Body of pancreas (tissue), 4 donors: ENCODE measurements at regions not wholly inside any gene's neighbourhood (a gene's known extent, or its start where the extent isn't known, plus 50 kb on each side); places are given as distances from the start of the nearest gene placed in this dataset.

ENCODE experiments used
- POLR2A ChIP-seq, 3 donors: fragments of 450-650 bp; IDR thresholded peaks; one replicate each; pipeline ENCODE4 v1.6.1; 2016; ENCODE audit warnings: antibody characterized with exemption in 3 of 3, mild to moderate bottlenecking in 2 of 3
- TF ChIP-seq, protein P1 (sequence below), 7 experiments: fragments of 450-650 bp in 4 of 7; fragments of 200-600 bp in 3 of 7; sonication (generic) in 3 of 7; IDR thresholded peaks; one replicate each; pipeline ENCODE4 v1.5.1; 2016 to 2019; ENCODE audit warnings: antibody characterized with exemption in 7 of 7

DNA sequence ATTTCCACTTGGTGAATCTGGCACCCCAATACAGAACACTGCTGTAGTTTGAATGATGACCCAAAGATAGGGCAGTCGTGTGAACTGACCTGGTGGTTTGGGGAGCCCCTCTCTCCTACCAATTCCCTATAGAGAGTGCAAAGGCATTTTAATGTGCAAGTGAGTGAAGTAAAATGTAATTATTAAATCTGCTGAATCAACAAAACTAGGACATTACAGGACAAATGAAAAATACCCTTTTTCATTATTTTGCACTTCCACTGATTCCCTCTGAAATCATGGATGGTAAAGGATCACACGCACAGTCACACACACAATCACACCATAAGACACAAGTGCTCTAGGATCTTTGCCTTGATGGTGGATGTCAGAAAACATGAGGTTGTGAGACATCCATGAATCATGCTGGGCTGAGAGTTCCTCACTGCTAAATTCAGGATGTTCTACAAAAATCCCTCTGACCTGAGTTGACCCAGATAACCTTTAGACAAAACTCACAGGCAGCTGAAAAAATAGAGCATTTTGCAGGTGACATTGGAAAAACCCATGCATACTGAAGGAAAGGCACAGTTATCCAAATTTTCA, 197.4 kb downstream of the FBXO15 start:
- TF ChIP-seq, protein P1, sequence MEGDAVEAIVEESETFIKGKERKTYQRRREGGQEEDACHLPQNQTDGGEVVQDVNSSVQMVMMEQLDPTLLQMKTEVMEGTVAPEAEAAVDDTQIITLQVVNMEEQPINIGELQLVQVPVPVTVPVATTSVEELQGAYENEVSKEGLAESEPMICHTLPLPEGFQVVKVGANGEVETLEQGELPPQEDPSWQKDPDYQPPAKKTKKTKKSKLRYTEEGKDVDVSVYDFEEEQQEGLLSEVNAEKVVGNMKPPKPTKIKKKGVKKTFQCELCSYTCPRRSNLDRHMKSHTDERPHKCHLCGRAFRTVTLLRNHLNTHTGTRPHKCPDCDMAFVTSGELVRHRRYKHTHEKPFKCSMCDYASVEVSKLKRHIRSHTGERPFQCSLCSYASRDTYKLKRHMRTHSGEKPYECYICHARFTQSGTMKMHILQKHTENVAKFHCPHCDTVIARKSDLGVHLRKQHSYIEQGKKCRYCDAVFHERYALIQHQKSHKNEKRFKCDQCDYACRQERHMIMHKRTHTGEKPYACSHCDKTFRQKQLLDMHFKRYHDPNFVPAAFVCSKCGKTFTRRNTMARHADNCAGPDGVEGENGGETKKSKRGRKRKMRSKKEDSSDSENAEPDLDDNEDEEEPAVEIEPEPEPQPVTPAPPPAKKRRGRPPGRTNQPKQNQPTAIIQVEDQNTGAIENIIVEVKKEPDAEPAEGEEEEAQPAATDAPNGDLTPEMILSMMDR (IDR thresholded peaks at IDR 0.05): no peak
- TF ChIP-seq POLR2A (IDR thresholded peaks at IDR 0.05): no peak
